ENCODE measurements at regions not wholly inside any gene's neighbourhood (a gene's known extent, or its start where the extent isn't known, plus 50 kb on each side); places are given as distances from the start of the nearest gene placed in this dataset.

GRCh38 chr7:80997841-80998240, 79.0 kb upstream of the SEMA3C start:
- TF ChIP-seq CTCF (IDR thresholded peaks at IDR 0.05) (no peak), POLR2A (IDR thresholded peaks at IDR 0.05) (no peak)
